ENCODE measurements at regions not wholly inside any gene's neighbourhood (a gene's known extent, or its start where the extent isn't known, plus 50 kb on each side); places are given as distances from the start of the nearest gene placed in this dataset.
A peak's percentile ranks its signal among the peaks of the same experiment; 100 is the strongest.

DNA sequence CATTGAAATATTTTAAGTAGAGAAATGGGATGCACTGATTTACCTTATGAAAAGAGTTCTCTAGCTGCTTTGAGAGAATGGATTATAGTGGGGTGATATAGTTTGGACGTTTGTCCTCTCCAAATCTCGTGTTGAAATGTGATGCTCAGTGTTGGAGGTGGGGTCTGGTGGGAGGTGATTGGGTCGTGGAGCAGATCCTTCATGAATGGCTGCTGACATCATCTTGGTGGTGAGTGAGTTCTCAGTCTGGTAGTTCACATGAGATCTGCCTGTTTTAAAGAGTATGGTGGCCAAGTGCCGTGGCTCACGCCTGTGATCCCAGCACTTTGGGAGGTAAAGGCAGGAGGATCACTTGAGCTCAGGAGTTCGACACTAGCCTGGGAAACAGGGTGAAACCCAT is 58.7 kb upstream of the SH3RF3 start:
- Histone ChIP-seq H3K4me3 (ENCODE audit: insufficient read length, low read depth) (no peak overlapping the region), H3K4me1 (ENCODE audit: insufficient read depth, insufficient read length) (peaks cover 2% of the 10 kb centered on the region), H3K27me3 (ENCODE audit: insufficient read depth, insufficient read length) (no peaks in the 10 kb centered on the region), H3K9ac (ENCODE audit: insufficient read length, low read depth) (no peak overlapping the region), H3K9me3 (ENCODE audit: insufficient read depth, low read length) (no peaks in the 10 kb centered on the region), H3K36me3 (ENCODE audit: insufficient read depth, insufficient read length, low read length) (no peaks in the 10 kb centered on the region)
- DNase-seq (ENCODE audit: low read depth, low spot score): no peak
- TF ChIP-seq ZNF274 (IDR thresholded peaks at IDR 0.05; ENCODE audit: low read depth, low read length) (no peak), YY1 (IDR thresholded peaks at IDR 0.05; ENCODE audit: insufficient read depth, insufficient read length) (no peak), SUZ12 (IDR thresholded peaks at IDR 0.05; ENCODE audit: extremely low read depth, insufficient read depth, insufficient read length) (no peak)

GRCh38 chr2:109069331-109070194 is 59.4 kb upstream of the SH3RF3 start:
- no peaks in the 10 kb centered on the region for H3K27me3 ChIP-seq (ENCODE audit: insufficient read depth, insufficient read length)
- TF ChIP-seq YY1 (IDR thresholded peaks at IDR 0.05; ENCODE audit: insufficient read depth, insufficient read length) (no peak), SUZ12 (IDR thresholded peaks at IDR 0.05; ENCODE audit: extremely low read depth, insufficient read depth, insufficient read length) (no peak), ZNF274 (IDR thresholded peaks at IDR 0.05; ENCODE audit: low read depth, low read length) (no peak)
- H3K36me3 ChIP-seq (ENCODE audit: insufficient read depth, insufficient read length, low read length): no peaks in the 10 kb centered on the region
- peaks cover 2% of the 10 kb centered on the region for H3K4me1 ChIP-seq (ENCODE audit: insufficient read depth, insufficient read length)
- DNase-seq (ENCODE audit: low read depth, low spot score): peak; percentile 49
- H3K4me3 ChIP-seq (ENCODE audit: insufficient read length, low read depth): no peak overlapping the region
- no peaks in the 10 kb centered on the region for H3K9me3 ChIP-seq (ENCODE audit: insufficient read depth, low read length)
- H3K9ac ChIP-seq (ENCODE audit: insufficient read length, low read depth): no peak overlapping the region

DNA sequence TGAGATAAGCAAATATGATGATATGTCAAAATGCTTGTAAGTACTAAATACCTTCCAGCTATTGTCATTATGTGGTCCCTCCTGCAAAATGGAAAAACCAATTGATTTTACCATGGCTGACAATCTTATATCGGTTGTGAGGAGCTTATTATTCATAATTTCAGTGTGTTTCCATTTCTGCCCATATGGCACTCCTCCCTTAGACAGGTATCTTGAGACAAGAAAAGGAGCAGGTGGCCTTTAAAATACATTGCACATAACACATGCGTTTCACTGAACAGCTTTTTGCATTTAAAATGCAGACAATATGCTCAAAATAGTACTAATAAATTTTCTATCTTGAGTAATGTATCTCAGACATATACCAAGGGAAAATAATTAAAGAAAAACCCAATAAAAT is 60.2 kb upstream of the SH3RF3 start:
- TF ChIP-seq YY1 (IDR thresholded peaks at IDR 0.05; ENCODE audit: insufficient read depth, insufficient read length) (no peak), SUZ12 (IDR thresholded peaks at IDR 0.05; ENCODE audit: extremely low read depth, insufficient read depth, insufficient read length) (no peak), ZNF274 (IDR thresholded peaks at IDR 0.05; ENCODE audit: low read depth, low read length) (no peak)
- no peak for DNase-seq (ENCODE audit: low read depth, low spot score)

DNA sequence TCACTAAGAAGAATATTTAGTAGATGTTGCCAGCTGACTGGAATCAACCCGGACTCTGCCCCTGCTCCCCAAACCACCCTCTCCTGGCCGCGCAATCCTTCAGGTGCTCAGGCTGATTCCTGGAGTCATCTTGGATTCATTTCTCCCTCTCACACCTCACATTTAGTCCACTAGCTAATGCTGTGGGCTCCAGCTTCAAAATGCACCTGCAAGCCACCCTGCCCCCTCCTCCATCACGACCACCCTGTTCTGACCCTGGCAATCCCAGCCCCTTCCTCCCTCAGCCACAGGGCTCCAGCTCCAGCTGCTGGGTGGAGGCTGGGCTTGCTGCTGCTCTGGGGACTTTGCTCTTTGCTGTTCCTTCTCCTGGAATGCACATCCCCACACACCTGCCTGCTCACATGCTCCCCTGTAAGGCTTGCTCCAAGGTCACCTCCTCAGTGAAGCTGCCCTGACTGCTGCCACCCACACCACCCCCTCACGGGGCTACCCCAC is 61.3 kb upstream of the SH3RF3 start:
- no peaks in the 10 kb centered on the region for H3K36me3 ChIP-seq (ENCODE audit: insufficient read depth, insufficient read length, low read length)
- H3K4me1 ChIP-seq (ENCODE audit: insufficient read depth, insufficient read length): peaks cover 9% of the 10 kb centered on the region
- no peak for TF ChIP-seq SUZ12 (IDR thresholded peaks at IDR 0.05; ENCODE audit: extremely low read depth, insufficient read depth, insufficient read length)
- no peak for TF ChIP-seq ZNF274 (IDR thresholded peaks at IDR 0.05; ENCODE audit: low read depth, low read length)
- no peak for TF ChIP-seq YY1 (IDR thresholded peaks at IDR 0.05; ENCODE audit: insufficient read depth, insufficient read length)
- no peaks in the 10 kb centered on the region for H3K27me3 ChIP-seq (ENCODE audit: insufficient read depth, insufficient read length)
- H3K9me3 ChIP-seq (ENCODE audit: insufficient read depth, low read length): no peaks in the 10 kb centered on the region
- no peak for DNase-seq (ENCODE audit: low read depth, low spot score)
- H3K9ac ChIP-seq (ENCODE audit: insufficient read length, low read depth): no peak overlapping the region
- H3K4me3 ChIP-seq (ENCODE audit: insufficient read length, low read depth): no peak overlapping the region

More for the DNA sequence above, 60.2 kb upstream of the SH3RF3 start:
- no peak overlapping the region for H3K4me3 ChIP-seq (ENCODE audit: insufficient read length, low read depth)
- H3K27me3 ChIP-seq (ENCODE audit: insufficient read depth, insufficient read length): no peaks in the 10 kb centered on the region
- H3K36me3 ChIP-seq (ENCODE audit: insufficient read depth, insufficient read length, low read length): no peaks in the 10 kb centered on the region
- peaks cover 2% of the 10 kb centered on the region for H3K4me1 ChIP-seq (ENCODE audit: insufficient read depth, insufficient read length)
- no peak overlapping the region for H3K9ac ChIP-seq (ENCODE audit: insufficient read length, low read depth)
- H3K9me3 ChIP-seq (ENCODE audit: insufficient read depth, low read length): no peaks in the 10 kb centered on the region

- TF ChIP-seq YY1 (IDR thresholded peaks at IDR 0.05; ENCODE audit: insufficient read depth, insufficient read length) (no peak), SUZ12 (IDR thresholded peaks at IDR 0.05; ENCODE audit: extremely low read depth, insufficient read depth, insufficient read length) (no peak), ZNF274 (IDR thresholded peaks at IDR 0.05; ENCODE audit: low read depth, low read length) (no peak)
- no peaks in the 10 kb centered on the region for H3K36me3 ChIP-seq (ENCODE audit: insufficient read depth, insufficient read length, low read length)
- DNase-seq (ENCODE audit: low read depth, low spot score): no peak
- H3K9ac ChIP-seq (ENCODE audit: insufficient read length, low read depth): no peak overlapping the region
- no peaks in the 10 kb centered on the region for H3K9me3 ChIP-seq (ENCODE audit: insufficient read depth, low read length)
- H3K4me1 ChIP-seq (ENCODE audit: insufficient read depth, insufficient read length): peaks cover 9% of the 10 kb centered on the region
- H3K4me3 ChIP-seq (ENCODE audit: insufficient read length, low read depth): no peak overlapping the region
- H3K27me3 ChIP-seq (ENCODE audit: insufficient read depth, insufficient read length): no peaks in the 10 kb centered on the region
These were observed 61.9 kb upstream of the SH3RF3 start for GRCh38 chr2:109066917-109067597.

- H3K9me3 ChIP-seq (ENCODE audit: insufficient read depth, low read length): no peaks in the 10 kb centered on the region
- H3K36me3 ChIP-seq (ENCODE audit: insufficient read depth, insufficient read length, low read length): no peaks in the 10 kb centered on the region
- H3K4me3 ChIP-seq (ENCODE audit: insufficient read length, low read depth): no peak overlapping the region
- no peak for DNase-seq (ENCODE audit: low read depth, low spot score)
- H3K9ac ChIP-seq (ENCODE audit: insufficient read length, low read depth): no peak overlapping the region
- peaks cover 12% of the 10 kb centered on the region for H3K4me1 ChIP-seq (ENCODE audit: insufficient read depth, insufficient read length)
- H3K27me3 ChIP-seq (ENCODE audit: insufficient read depth, insufficient read length): no peaks in the 10 kb centered on the region
- TF ChIP-seq ZNF274 (IDR thresholded peaks at IDR 0.05; ENCODE audit: low read depth, low read length) (no peak), YY1 (IDR thresholded peaks at IDR 0.05; ENCODE audit: insufficient read depth, insufficient read length) (no peak), SUZ12 (IDR thresholded peaks at IDR 0.05; ENCODE audit: extremely low read depth, insufficient read depth, insufficient read length) (no peak)
These were observed 62.5 kb upstream of the SH3RF3 start for GRCh38 chr2:109066501-109066900.

DNA sequence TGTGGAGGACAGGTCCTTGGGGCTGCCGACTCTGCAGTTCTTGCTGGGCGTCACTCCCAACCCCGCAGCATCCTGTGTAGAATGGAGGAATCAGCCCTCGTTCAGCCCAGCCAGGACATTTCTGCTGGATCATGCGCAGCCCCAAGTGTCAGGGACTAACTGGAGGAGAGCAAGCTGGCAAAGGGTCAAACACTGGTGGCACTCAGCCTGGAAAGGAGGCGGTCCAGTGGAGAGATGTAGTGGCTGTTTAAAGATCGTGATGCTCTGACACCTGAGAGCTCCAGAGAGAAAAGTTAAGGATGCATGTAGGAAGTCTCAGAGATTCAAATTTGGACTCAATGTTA is 63.6 kb upstream of the SH3RF3 start:
- Histone ChIP-seq H3K36me3 (ENCODE audit: insufficient read depth, insufficient read length, low read length) (no peaks in the 10 kb centered on the region), H3K4me3 (ENCODE audit: insufficient read length, low read depth) (no peak overlapping the region), H3K4me1 (ENCODE audit: insufficient read depth, insufficient read length) (peaks cover 11% of the 10 kb centered on the region), H3K27me3 (ENCODE audit: insufficient read depth, insufficient read length) (no peaks in the 10 kb centered on the region), H3K9me3 (ENCODE audit: insufficient read depth, low read length) (no peaks in the 10 kb centered on the region), H3K9ac (ENCODE audit: insufficient read length, low read depth) (no peak overlapping the region)
- DNase-seq (ENCODE audit: low read depth, low spot score): no peak
- TF ChIP-seq SUZ12 (IDR thresholded peaks at IDR 0.05; ENCODE audit: extremely low read depth, insufficient read depth, insufficient read length) (no peak), ZNF274 (IDR thresholded peaks at IDR 0.05; ENCODE audit: low read depth, low read length) (no peak), YY1 (IDR thresholded peaks at IDR 0.05; ENCODE audit: insufficient read depth, insufficient read length) (no peak)
